ENCODE measurements at regions not wholly inside any gene's neighbourhood (a gene's known extent, or its start where the extent isn't known, plus 50 kb on each side); places are given as distances from the start of the nearest gene placed in this dataset.

DNA sequence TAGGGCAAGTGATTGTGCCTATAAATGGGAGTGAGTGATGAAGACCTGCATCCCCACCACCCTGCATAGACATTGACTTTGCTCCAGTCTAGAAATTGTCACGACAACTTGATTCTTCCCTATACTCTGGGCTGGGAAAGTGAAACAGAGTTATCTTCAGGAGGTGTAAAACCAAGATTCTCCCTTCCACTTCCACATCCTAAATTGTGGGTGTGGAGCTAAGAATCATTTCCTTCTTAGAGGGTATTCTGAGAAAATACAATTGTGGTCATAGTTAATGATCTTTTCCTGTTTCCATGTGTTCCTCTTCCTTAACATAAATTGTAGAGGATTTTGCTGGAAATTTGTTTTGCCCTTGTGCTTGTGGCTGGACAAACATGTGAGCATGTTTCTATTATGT lies 96.8 kb upstream of the PJA2 start:
- H3K36me3 ChIP-seq = no peaks in the 10 kb centered on the region
- Mint-ChIP-seq H3K9me3 (no peaks in the 10 kb centered on the region), H3K27ac (no peak overlapping the region), H3K4me1 (peaks cover 9% of the 10 kb centered on the region), H3K36me3 (no peaks in the 10 kb centered on the region), H3K27me3 (ENCODE audit: insufficient read depth, low read depth) (no peaks in the 10 kb centered on the region), H3K4me3 (no peak overlapping the region)
- H3F3A ChIP-seq (ENCODE audit: low read depth) = no peaks in the 10 kb centered on the region
- H3K4me1 ChIP-seq = no peaks in the 10 kb centered on the region
- TF ChIP-seq, protein P1, sequence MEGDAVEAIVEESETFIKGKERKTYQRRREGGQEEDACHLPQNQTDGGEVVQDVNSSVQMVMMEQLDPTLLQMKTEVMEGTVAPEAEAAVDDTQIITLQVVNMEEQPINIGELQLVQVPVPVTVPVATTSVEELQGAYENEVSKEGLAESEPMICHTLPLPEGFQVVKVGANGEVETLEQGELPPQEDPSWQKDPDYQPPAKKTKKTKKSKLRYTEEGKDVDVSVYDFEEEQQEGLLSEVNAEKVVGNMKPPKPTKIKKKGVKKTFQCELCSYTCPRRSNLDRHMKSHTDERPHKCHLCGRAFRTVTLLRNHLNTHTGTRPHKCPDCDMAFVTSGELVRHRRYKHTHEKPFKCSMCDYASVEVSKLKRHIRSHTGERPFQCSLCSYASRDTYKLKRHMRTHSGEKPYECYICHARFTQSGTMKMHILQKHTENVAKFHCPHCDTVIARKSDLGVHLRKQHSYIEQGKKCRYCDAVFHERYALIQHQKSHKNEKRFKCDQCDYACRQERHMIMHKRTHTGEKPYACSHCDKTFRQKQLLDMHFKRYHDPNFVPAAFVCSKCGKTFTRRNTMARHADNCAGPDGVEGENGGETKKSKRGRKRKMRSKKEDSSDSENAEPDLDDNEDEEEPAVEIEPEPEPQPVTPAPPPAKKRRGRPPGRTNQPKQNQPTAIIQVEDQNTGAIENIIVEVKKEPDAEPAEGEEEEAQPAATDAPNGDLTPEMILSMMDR (IDR thresholded peaks at IDR 0.05) = no peak
- H3K27me3 ChIP-seq = no peaks in the 10 kb centered on the region
- H3K9me3 ChIP-seq (ENCODE audit: low read depth) = no peaks in the 10 kb centered on the region
- H4K20me1 ChIP-seq (ENCODE audit: low read depth) = no peaks in the 10 kb centered on the region
- no peaks in the 10 kb centered on the region for H3K79me2 ChIP-seq (ENCODE audit: low read depth)
- H2AFZ ChIP-seq (replicated peaks) = no peak overlapping the region
- H3K4me3 ChIP-seq = no peak overlapping the region
- no peak for DNase-seq (ENCODE audit: low spot score)
- H3K9ac ChIP-seq = no peak overlapping the region
- H3K27ac ChIP-seq = no peak overlapping the region
- H3K4me2 ChIP-seq = no peak overlapping the region

DNA sequence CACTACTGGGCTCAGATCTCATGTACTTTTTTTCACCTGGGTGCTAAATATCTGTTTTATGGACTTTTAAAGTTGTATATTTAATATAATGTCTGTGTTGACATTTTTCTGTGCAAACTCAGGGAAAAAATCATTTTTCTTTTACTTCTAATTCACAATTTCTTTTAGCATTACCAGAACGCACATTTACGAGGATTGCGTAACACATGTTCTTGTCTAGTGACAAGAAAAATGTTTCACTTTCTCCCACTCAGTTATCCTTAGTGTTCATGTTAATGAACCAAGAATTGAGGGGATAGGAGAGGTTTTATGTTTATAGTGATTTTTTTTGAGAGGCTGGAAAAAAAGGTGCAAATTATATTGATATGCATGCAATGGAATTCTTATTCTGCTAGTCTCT lies 86.3 kb upstream of the PJA2 start:
- no peaks in the 10 kb centered on the region for H3K27me3 ChIP-seq
- H3K4me3 ChIP-seq = no peak overlapping the region
- no peak overlapping the region for H3K9ac ChIP-seq
- no peak overlapping the region for H3K4me2 ChIP-seq
- no peak overlapping the region for H2AFZ ChIP-seq (replicated peaks)
- H3K4me1 ChIP-seq = no peaks in the 10 kb centered on the region
- H3K79me2 ChIP-seq (ENCODE audit: low read depth) = no peaks in the 10 kb centered on the region
- peaks cover 3% of the 10 kb centered on the region for H3K27me3 Mint-ChIP-seq (ENCODE audit: insufficient read depth, low read depth)
- H3K36me3 ChIP-seq = no peaks in the 10 kb centered on the region
- H4K20me1 ChIP-seq (ENCODE audit: low read depth) = no peaks in the 10 kb centered on the region
- no peak for DNase-seq (ENCODE audit: low spot score)
- no peaks in the 10 kb centered on the region for H3K36me3 Mint-ChIP-seq
- no peak overlapping the region for H3K27ac Mint-ChIP-seq
- H3K9me3 ChIP-seq (ENCODE audit: low read depth) = no peaks in the 10 kb centered on the region
- H3K27ac ChIP-seq = no peak overlapping the region
- peaks cover 11% of the 10 kb centered on the region for H3K4me1 Mint-ChIP-seq
- H3F3A ChIP-seq (ENCODE audit: low read depth) = no peaks in the 10 kb centered on the region
- no peaks in the 10 kb centered on the region for H3K9me3 Mint-ChIP-seq
- H3K4me3 Mint-ChIP-seq = no peak overlapping the region
- TF ChIP-seq, protein P1 (IDR thresholded peaks at IDR 0.05) = no peak
- no peak for TF ChIP-seq EZH2phosphoT487 (IDR thresholded peaks at IDR 0.05)
- TF ChIP-seq EZH2 (IDR thresholded peaks at IDR 0.05) = no peak

DNA sequence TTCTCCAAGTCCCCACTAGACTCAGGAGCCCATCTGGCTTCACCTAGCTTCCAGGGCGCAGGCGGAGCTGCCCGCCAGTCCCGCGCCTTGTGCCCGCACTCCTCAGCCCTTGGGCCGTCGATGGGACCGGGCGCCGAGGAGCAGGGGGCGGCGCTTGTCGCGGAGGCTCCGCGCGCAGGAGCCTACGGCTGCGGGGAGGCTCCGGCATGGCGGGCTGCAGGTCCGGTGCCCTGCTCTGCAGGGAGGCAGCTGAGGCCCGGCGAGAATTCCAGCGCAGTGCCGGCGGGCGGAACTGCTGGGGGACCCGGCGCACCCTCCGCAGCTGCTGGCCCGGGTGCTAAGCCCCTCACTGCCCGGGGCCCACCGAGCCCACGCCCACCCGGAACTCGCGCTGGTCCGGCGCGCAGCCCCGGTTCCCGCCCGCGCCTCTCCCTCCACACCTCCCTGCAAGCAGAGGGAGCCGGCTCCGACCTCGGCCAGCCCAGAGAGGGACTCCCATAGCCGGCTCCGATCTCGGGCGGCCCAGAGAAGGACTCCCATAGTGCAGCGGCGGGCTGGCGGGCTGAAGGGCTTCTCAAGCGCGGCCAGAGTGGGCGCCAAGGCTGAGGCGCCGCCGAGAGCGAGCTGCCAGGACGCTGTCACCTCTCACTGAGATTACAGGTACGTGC lies 78.1 kb upstream of the PJA2 start:
- Mint-ChIP-seq H3K36me3 (no peaks in the 10 kb centered on the region), H3K27me3 (ENCODE audit: insufficient read depth, low read depth) (peaks cover 8% of the 10 kb centered on the region), H3K9me3 (peaks cover 7% of the 10 kb centered on the region), H3K4me1 (no peaks in the 10 kb centered on the region), H3K4me3 (no peak overlapping the region), H3K27ac (no peak overlapping the region)
- no peak for DNase-seq (ENCODE audit: low spot score)
- H3K9ac ChIP-seq = no peak overlapping the region
- TF ChIP-seq, protein P1 (IDR thresholded peaks at IDR 0.05) = no peak
- TF ChIP-seq EZH2 (IDR thresholded peaks at IDR 0.05) = no peak
- no peak for TF ChIP-seq EZH2phosphoT487 (IDR thresholded peaks at IDR 0.05)
- H3F3A ChIP-seq (ENCODE audit: low read depth) = no peaks in the 10 kb centered on the region
- H3K4me1 ChIP-seq = no peaks in the 10 kb centered on the region
- H3K27me3 ChIP-seq = no peaks in the 10 kb centered on the region
- H2AFZ ChIP-seq (replicated peaks) = no peak overlapping the region
- no peaks in the 10 kb centered on the region for H3K9me3 ChIP-seq (ENCODE audit: low read depth)
- H3K36me3 ChIP-seq = no peaks in the 10 kb centered on the region
- no peaks in the 10 kb centered on the region for H4K20me1 ChIP-seq (ENCODE audit: low read depth)
- no peak overlapping the region for H3K4me2 ChIP-seq
- no peaks in the 10 kb centered on the region for H3K79me2 ChIP-seq (ENCODE audit: low read depth)
- H3K4me3 ChIP-seq = no peak overlapping the region
- no peak overlapping the region for H3K27ac ChIP-seq
